ENCODE measurements at regions not wholly inside any gene's neighbourhood (a gene's known extent, or its start where the extent isn't known, plus 50 kb on each side); places are given as distances from the start of the nearest gene placed in this dataset.

DNA sequence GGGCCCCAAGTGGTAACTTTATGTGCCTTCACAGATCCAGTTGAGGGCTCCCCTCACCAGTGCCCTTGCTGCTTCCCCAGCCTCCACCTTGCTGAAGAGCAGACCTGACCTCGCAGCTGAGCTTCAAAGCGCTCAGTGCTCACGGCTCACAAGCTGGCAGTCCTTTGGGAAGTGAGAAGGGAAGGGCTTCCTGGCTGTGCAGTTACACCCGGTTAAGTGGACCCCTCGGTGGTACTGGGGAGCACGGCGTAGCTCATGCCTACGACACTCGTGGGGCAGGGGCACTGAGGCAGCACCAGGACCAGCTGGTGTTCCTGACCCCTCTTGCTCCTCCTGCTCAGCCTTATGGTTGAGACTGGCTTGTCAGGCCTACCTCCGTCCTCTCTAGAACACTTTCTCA, 629.0 kb upstream of the TBL1XR1 start:
- Histone ChIP-seq H3K36me3 (ENCODE audit: insufficient read depth, low read length, poor library complexity, severe bottlenecking) (no peaks in the 10 kb centered on the region), H3K9me3 (ENCODE audit: low read depth, low read length, poor library complexity, severe bottlenecking) (no peaks in the 10 kb centered on the region), H3K4me3 (ENCODE audit: low read depth, low read length, poor library complexity, severe bottlenecking) (no peak overlapping the region), H3K27me3 (replicated peaks; ENCODE audit: insufficient read depth, low read depth, low read length, poor library complexity) (no peaks in the 10 kb centered on the region), H3K27ac (ENCODE audit: low read depth, low read length, poor library complexity, severe bottlenecking) (no peak overlapping the region), H3K4me1 (ENCODE audit: insufficient read depth, low read length, poor library complexity, severe bottlenecking) (no peaks in the 10 kb centered on the region)
- POLR2A ChIA-PET (ENCODE audit: low non-redundant PET), result no interaction called here
- no TSS peak for BruUV-seq (replicated peaks)
- DNase-seq (ENCODE audit: low spot score), result no peak
- intact Hi-C loops (cut with micrococcal nuclease; ENCODE audit: unreplicated experiment), result no loop called here
- TF ChIP-seq, protein P1, sequence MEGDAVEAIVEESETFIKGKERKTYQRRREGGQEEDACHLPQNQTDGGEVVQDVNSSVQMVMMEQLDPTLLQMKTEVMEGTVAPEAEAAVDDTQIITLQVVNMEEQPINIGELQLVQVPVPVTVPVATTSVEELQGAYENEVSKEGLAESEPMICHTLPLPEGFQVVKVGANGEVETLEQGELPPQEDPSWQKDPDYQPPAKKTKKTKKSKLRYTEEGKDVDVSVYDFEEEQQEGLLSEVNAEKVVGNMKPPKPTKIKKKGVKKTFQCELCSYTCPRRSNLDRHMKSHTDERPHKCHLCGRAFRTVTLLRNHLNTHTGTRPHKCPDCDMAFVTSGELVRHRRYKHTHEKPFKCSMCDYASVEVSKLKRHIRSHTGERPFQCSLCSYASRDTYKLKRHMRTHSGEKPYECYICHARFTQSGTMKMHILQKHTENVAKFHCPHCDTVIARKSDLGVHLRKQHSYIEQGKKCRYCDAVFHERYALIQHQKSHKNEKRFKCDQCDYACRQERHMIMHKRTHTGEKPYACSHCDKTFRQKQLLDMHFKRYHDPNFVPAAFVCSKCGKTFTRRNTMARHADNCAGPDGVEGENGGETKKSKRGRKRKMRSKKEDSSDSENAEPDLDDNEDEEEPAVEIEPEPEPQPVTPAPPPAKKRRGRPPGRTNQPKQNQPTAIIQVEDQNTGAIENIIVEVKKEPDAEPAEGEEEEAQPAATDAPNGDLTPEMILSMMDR (conservative IDR thresholded peaks at IDR 0.05; ENCODE audit: low read depth, low read length), result no peak
- no peak for TF ChIP-seq EZH2 (IDR thresholded peaks at IDR 0.05; ENCODE audit: borderline replicate concordance, low read depth, low read length, poor library complexity, severe bottlenecking)
- CTCF ChIA-PET, result no interaction called here

DNA sequence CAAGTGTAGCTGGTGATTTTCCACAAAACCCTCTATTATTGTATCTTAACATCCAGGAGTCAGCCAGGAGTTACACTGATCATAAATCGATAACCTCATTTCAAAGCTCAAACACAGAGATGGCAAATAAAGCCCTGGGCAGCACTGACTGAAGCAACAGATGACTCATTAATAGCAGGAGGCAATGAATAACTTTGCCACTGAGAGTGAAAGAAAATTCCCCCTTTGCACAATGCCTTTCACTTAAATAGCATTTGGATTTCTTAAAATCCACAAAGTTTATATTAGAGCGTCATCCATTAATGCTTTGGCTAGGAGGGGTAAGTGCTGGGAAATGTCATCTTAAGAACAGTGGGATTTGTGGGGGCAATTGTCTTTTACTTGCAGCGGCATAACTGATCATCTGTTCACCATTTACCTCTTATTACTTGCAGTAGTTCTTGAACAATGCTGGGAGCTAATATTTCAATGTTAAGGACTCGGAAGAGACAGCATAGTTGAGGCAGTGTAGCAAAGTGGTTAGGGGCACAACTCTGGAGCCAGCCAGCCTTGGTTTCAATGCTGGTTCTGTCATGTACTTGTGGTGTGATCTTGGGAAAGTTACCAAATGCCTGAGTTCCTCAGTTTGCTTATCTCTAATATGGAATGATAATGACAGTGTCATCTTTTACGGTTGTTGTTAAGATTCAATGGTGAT, 630.4 kb upstream of the TBL1XR1 start:
- no peaks in the 10 kb centered on the region for H3K36me3 ChIP-seq (ENCODE audit: insufficient read depth, low read length, poor library complexity, severe bottlenecking)
- BruUV-seq (replicated peaks), result no TSS peak
- H3K27me3 ChIP-seq (replicated peaks; ENCODE audit: insufficient read depth, low read depth, low read length, poor library complexity), result no peaks in the 10 kb centered on the region
- TF ChIP-seq EZH2 (IDR thresholded peaks at IDR 0.05; ENCODE audit: borderline replicate concordance, low read depth, low read length, poor library complexity, severe bottlenecking), result no peak
- TF ChIP-seq, protein P1 (conservative IDR thresholded peaks at IDR 0.05; ENCODE audit: low read depth, low read length), result no peak
- DNase-seq (ENCODE audit: low spot score), result peak; percentile 36
- CTCF ChIA-PET, result no interaction called here
- H3K4me3 ChIP-seq (ENCODE audit: low read depth, low read length, poor library complexity, severe bottlenecking), result no peak overlapping the region
- no peaks in the 10 kb centered on the region for H3K9me3 ChIP-seq (ENCODE audit: low read depth, low read length, poor library complexity, severe bottlenecking)
- no peak overlapping the region for H3K27ac ChIP-seq (ENCODE audit: low read depth, low read length, poor library complexity, severe bottlenecking)
- peaks cover 4% of the 10 kb centered on the region for H3K4me1 ChIP-seq (ENCODE audit: insufficient read depth, low read length, poor library complexity, severe bottlenecking)
- intact Hi-C loops (cut with micrococcal nuclease; ENCODE audit: unreplicated experiment), result no loop called here
- POLR2A ChIA-PET (ENCODE audit: low non-redundant PET), result no interaction called here

DNA sequence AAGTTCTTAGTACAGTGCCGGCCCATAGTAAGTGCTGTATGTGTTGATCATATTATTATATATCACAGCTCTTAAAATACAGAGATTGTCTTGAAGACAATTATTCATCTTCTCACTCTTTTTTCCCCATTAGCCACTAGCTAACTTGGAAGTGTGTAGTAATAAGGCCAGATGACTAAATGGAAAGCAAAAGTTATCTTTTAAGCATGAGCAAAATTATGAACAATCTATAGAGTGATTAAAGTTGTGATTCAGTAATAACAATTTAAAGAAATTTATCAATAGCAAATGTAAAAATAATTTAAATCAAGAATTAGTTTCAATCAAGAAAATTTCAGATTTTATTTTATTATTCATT, 630.9 kb upstream of the TBL1XR1 start:
- Histone ChIP-seq H3K4me1 (ENCODE audit: insufficient read depth, low read length, poor library complexity, severe bottlenecking) (peaks cover 8% of the 10 kb centered on the region), H3K36me3 (ENCODE audit: insufficient read depth, low read length, poor library complexity, severe bottlenecking) (no peaks in the 10 kb centered on the region), H3K4me3 (ENCODE audit: low read depth, low read length, poor library complexity, severe bottlenecking) (no peak overlapping the region), H3K9me3 (ENCODE audit: low read depth, low read length, poor library complexity, severe bottlenecking) (no peaks in the 10 kb centered on the region), H3K27me3 (replicated peaks; ENCODE audit: insufficient read depth, low read depth, low read length, poor library complexity) (no peaks in the 10 kb centered on the region), H3K27ac (ENCODE audit: low read depth, low read length, poor library complexity, severe bottlenecking) (no peak overlapping the region)
- CTCF ChIA-PET, result no interaction called here
- no peak for DNase-seq (ENCODE audit: low spot score)
- intact Hi-C loops (cut with micrococcal nuclease; ENCODE audit: unreplicated experiment), result no loop called here
- no peak for TF ChIP-seq EZH2 (IDR thresholded peaks at IDR 0.05; ENCODE audit: borderline replicate concordance, low read depth, low read length, poor library complexity, severe bottlenecking)
- TF ChIP-seq, protein P1 (conservative IDR thresholded peaks at IDR 0.05; ENCODE audit: low read depth, low read length), result no peak
- no TSS peak for BruUV-seq (replicated peaks)
- POLR2A ChIA-PET (ENCODE audit: low non-redundant PET), result no interaction called here

Data from A673 (cell line).